Activated naive CD4-positive, alpha-beta T cell treated with anti-CD3 and anti-CD28 coated beads for 36 hours (primary cell): ENCODE measurements at regions not wholly inside any gene's neighbourhood (a gene's known extent, or its start where the extent isn't known, plus 50 kb on each side); places are given as distances from the start of the nearest gene placed in this dataset.

Experiments used
- CTCF ChIA-PET: fragments of 350-600 bp; sonication (Branson Sonifier 250); formaldehyde crosslinking; loops from one replicate; lab custom pipeline; 2021; ENCODE audit warnings: antibody characterized with exemption; lab: Charles Lee
- DNase-seq: peaks from one replicate; pipeline ENCODE4 v3.0.0-alpha.2; 2020
- H3K27ac Mint-ChIP-seq: one replicate; pipeline ENCODE4 v1.8.0; 2021; ENCODE audit warnings: mild to moderate bottlenecking, mixed read lengths
- H3K27me3 Mint-ChIP-seq: one replicate; pipeline ENCODE4 v1.8.0; 2021; ENCODE audit warnings: low read depth, mixed read lengths
- H3K36me3 Mint-ChIP-seq: one replicate; pipeline ENCODE4 v1.8.0; 2021; ENCODE audit warnings: low read depth, mixed read lengths
- H3K4me1 Mint-ChIP-seq: one replicate; pipeline ENCODE4 v1.8.0; 2021; ENCODE audit warnings: low read depth, mixed read lengths
- H3K4me3 Mint-ChIP-seq: one replicate; pipeline ENCODE4 v1.8.0; 2021; ENCODE audit warnings: mild to moderate bottlenecking, moderate library complexity, mixed read lengths
- H3K9me3 Mint-ChIP-seq: one replicate; pipeline ENCODE4 v1.8.0; 2021; ENCODE audit warnings: mixed read lengths
- intact Hi-C: fragments of 100-400 bp; cut with micrococcal nuclease; formaldehyde crosslinking; loops from one replicate; pipeline ENCODE4 v1.15.1; 2023

GRCh38 chr9:28750136-28750535 is 1176.9 kb upstream of the C9orf72 start:
- Mint-ChIP-seq H3K27me3 (no peaks in the 10 kb centered on the region), H3K9me3 (peaks cover 2% of the 10 kb centered on the region), H3K4me3 (no peak overlapping the region), H3K4me1 (no peaks in the 10 kb centered on the region), H3K36me3 (no peaks in the 10 kb centered on the region), H3K27ac (no peak overlapping the region)
- intact Hi-C loops = no loop called here
- CTCF ChIA-PET = no interaction called here
- DNase-seq = no peak

- Mint-ChIP-seq H3K4me3 (no peak overlapping the region), H3K4me1 (no peaks in the 10 kb centered on the region), H3K9me3 (peaks cover 1% of the 10 kb centered on the region), H3K27ac (no peak overlapping the region), H3K36me3 (no peaks in the 10 kb centered on the region), H3K27me3 (no peaks in the 10 kb centered on the region)
- intact Hi-C loops = no loop called here
- CTCF ChIA-PET = no interaction called here
- no peak for DNase-seq
Measured at GRCh38 chr9:28758341-28758740, 1185.1 kb upstream of the C9orf72 start.

- H3K27ac Mint-ChIP-seq = no peak overlapping the region
- intact Hi-C loops = no loop called here
- no peak overlapping the region for H3K4me3 Mint-ChIP-seq
- H3K27me3 Mint-ChIP-seq = no peaks in the 10 kb centered on the region
- no peaks in the 10 kb centered on the region for H3K36me3 Mint-ChIP-seq
- no peaks in the 10 kb centered on the region for H3K4me1 Mint-ChIP-seq
- CTCF ChIA-PET = no interaction called here
- H3K9me3 Mint-ChIP-seq = peaks cover 1% of the 10 kb centered on the region
- no peak for DNase-seq
Measured at GRCh38 chr9:28758971-28759370, 1185.7 kb upstream of the C9orf72 start.

GRCh38 chr9:28762167-28762566 is 1188.9 kb upstream of the C9orf72 start:
- CTCF ChIA-PET = no interaction called here
- Mint-ChIP-seq H3K4me1 (no peaks in the 10 kb centered on the region), H3K27me3 (no peaks in the 10 kb centered on the region), H3K9me3 (peaks cover 1% of the 10 kb centered on the region), H3K27ac (no peak overlapping the region), H3K36me3 (no peaks in the 10 kb centered on the region), H3K4me3 (no peak overlapping the region)
- intact Hi-C loops = no loop called here
- no peak for DNase-seq

GRCh38 chr9:28764532-28764931 is 1191.3 kb upstream of the C9orf72 start:
- Mint-ChIP-seq H3K36me3 (no peaks in the 10 kb centered on the region), H3K9me3 (no peaks in the 10 kb centered on the region), H3K27ac (no peak overlapping the region), H3K27me3 (no peaks in the 10 kb centered on the region), H3K4me1 (no peaks in the 10 kb centered on the region), H3K4me3 (no peak overlapping the region)
- intact Hi-C loops = no loop called here
- CTCF ChIA-PET = no interaction called here
- no peak for DNase-seq

GRCh38 chr9:28770226-28770625 is 1196.9 kb upstream of the C9orf72 start:
- CTCF ChIA-PET = no interaction called here
- intact Hi-C loops = no loop called here
- Mint-ChIP-seq H3K36me3 (no peaks in the 10 kb centered on the region), H3K27ac (no peak overlapping the region), H3K4me1 (no peaks in the 10 kb centered on the region), H3K4me3 (no peak overlapping the region), H3K27me3 (no peaks in the 10 kb centered on the region), H3K9me3 (no peaks in the 10 kb centered on the region)
- no peak for DNase-seq

- Mint-ChIP-seq H3K36me3 (no peaks in the 10 kb centered on the region), H3K4me1 (no peaks in the 10 kb centered on the region), H3K4me3 (no peak overlapping the region), H3K27me3 (no peaks in the 10 kb centered on the region), H3K9me3 (no peaks in the 10 kb centered on the region), H3K27ac (no peak overlapping the region)
- no peak for DNase-seq
- CTCF ChIA-PET = no interaction called here
- intact Hi-C loops = no loop called here
Measured at GRCh38 chr9:28770827-28771226, 1197.5 kb upstream of the C9orf72 start.

- Mint-ChIP-seq H3K4me1 (no peaks in the 10 kb centered on the region), H3K4me3 (no peak overlapping the region), H3K27ac (no peak overlapping the region), H3K9me3 (no peaks in the 10 kb centered on the region), H3K36me3 (no peaks in the 10 kb centered on the region), H3K27me3 (no peaks in the 10 kb centered on the region)
- intact Hi-C loops = no loop called here
- CTCF ChIA-PET = interaction anchor here (0.6 to 0.7 kb wide), 8 partner anchors 10 to 1701 kb away, joined by 3 to 5 read pairs (median 3); no protein-coding TSS in a partner anchor
- no peak for DNase-seq
Measured at GRCh38 chr9:28774433-28775235, 1201.4 kb upstream of the C9orf72 start.

- CTCF ChIA-PET = no interaction called here
- DNase-seq = no peak
- Mint-ChIP-seq H3K27ac (no peak overlapping the region), H3K9me3 (peaks cover 2% of the 10 kb centered on the region), H3K36me3 (no peaks in the 10 kb centered on the region), H3K4me1 (no peaks in the 10 kb centered on the region), H3K4me3 (no peak overlapping the region), H3K27me3 (no peaks in the 10 kb centered on the region)
- intact Hi-C loops = no loop called here
Measured at GRCh38 chr9:28779243-28779642, 1206.0 kb upstream of the C9orf72 start.

- Mint-ChIP-seq H3K36me3 (no peaks in the 10 kb centered on the region), H3K27me3 (no peaks in the 10 kb centered on the region), H3K9me3 (peaks cover 2% of the 10 kb centered on the region), H3K4me1 (no peaks in the 10 kb centered on the region), H3K4me3 (no peak overlapping the region), H3K27ac (no peak overlapping the region)
- CTCF ChIA-PET = interaction anchor here (0.6 kb wide), 1 partner anchor 1488 kb away, joined by 3 read pairs; no protein-coding TSS in a partner anchor
- DNase-seq = no peak
- intact Hi-C loops = no loop called here
Measured at GRCh38 chr9:28781481-28781880, 1208.2 kb upstream of the C9orf72 start.

GRCh38 chr9:28782630-28783029 is 1209.3 kb upstream of the C9orf72 start:
- Mint-ChIP-seq H3K9me3 (peaks cover 2% of the 10 kb centered on the region), H3K4me3 (no peak overlapping the region), H3K27ac (no peak overlapping the region), H3K36me3 (no peaks in the 10 kb centered on the region), H3K27me3 (no peaks in the 10 kb centered on the region), H3K4me1 (no peaks in the 10 kb centered on the region)
- intact Hi-C loops = no loop called here
- CTCF ChIA-PET = no interaction called here
- DNase-seq = no peak

- H3K4me1 Mint-ChIP-seq = no peaks in the 10 kb centered on the region
- H3K4me3 Mint-ChIP-seq = no peak overlapping the region
- H3K9me3 Mint-ChIP-seq = no peaks in the 10 kb centered on the region
- DNase-seq = no peak
- no peak overlapping the region for H3K27ac Mint-ChIP-seq
- no peaks in the 10 kb centered on the region for H3K36me3 Mint-ChIP-seq
- no peaks in the 10 kb centered on the region for H3K27me3 Mint-ChIP-seq
- intact Hi-C loops = no loop called here
- CTCF ChIA-PET = no interaction called here
Measured at GRCh38 chr9:28792716-28793115, 1219.4 kb upstream of the C9orf72 start.

GRCh38 chr9:28799876-28800275 is 1226.6 kb upstream of the C9orf72 start:
- DNase-seq = no peak
- H3K27me3 Mint-ChIP-seq = no peaks in the 10 kb centered on the region
- no peak overlapping the region for H3K4me3 Mint-ChIP-seq
- H3K36me3 Mint-ChIP-seq = no peaks in the 10 kb centered on the region
- intact Hi-C loops = no loop called here
- H3K4me1 Mint-ChIP-seq = no peaks in the 10 kb centered on the region
- CTCF ChIA-PET = no interaction called here
- no peak overlapping the region for H3K27ac Mint-ChIP-seq
- H3K9me3 Mint-ChIP-seq = no peaks in the 10 kb centered on the region
